HEK293T (cell line): ENCODE measurements at regions not wholly inside any gene's neighbourhood (a gene's known extent, or its start where the extent isn't known, plus 50 kb on each side); places are given as distances from the start of the nearest gene placed in this dataset.

Source experiments
- CTCF ChIA-PET: fragments of 350-600 bp; formaldehyde crosslinking; extraction: SDS; loops from one replicate; lab custom pipeline; 2021; ENCODE audit warnings: antibody characterized with exemption, inconsistent platforms; lab: Yijun Ruan, JAX
- POLR2A ChIA-PET: fragments of 350-600 bp; formaldehyde crosslinking; extraction: SDS; loops from one replicate; lab custom pipeline; 2020; ENCODE audit warnings: antibody characterized with exemption, inconsistent platforms; lab: Yijun Ruan, JAX
- DNase-seq: peaks from one replicate; pipeline ENCODE4 v3.0.0; 2012; ENCODE audit warnings: mixed read lengths; ENCODE audit errors: extremely low spot score
- ARNT ChIP-seq: fragments of 450-650 bp; IDR thresholded peaks from 2 replicates; pipeline ENCODE4 v1.6.1; 2017; ENCODE audit warnings: mild to moderate bottlenecking
- BHLHE40 ChIP-seq: fragments of 450-650 bp; IDR thresholded peaks from 2 replicates; pipeline ENCODE4 v1.6.1; 2016; ENCODE audit warnings: mild to moderate bottlenecking, moderate library complexity, borderline replicate concordance
- CTBP1 ChIP-seq: fragments of 450-650 bp; IDR thresholded peaks from 2 replicates; pipeline ENCODE4 v1.6.1; 2016; ENCODE audit warnings: borderline replicate concordance
- ELF4 ChIP-seq: fragments of 450-650 bp; IDR thresholded peaks from 2 replicates; pipeline ENCODE4 v1.6.1; 2017; ENCODE audit warnings: antibody characterized with exemption
- FOXA1 ChIP-seq: fragments of 450-650 bp; IDR thresholded peaks from 2 replicates; pipeline ENCODE4 v1.6.1; 2016; ENCODE audit warnings: mild to moderate bottlenecking
- FOXK2 ChIP-seq: fragments of 450-650 bp; IDR thresholded peaks from 2 replicates; pipeline ENCODE4 v1.6.1; 2016; ENCODE audit warnings: mild to moderate bottlenecking
- FOXM1 ChIP-seq: fragments of 450-650 bp; IDR thresholded peaks from 2 replicates; pipeline ENCODE4 v1.6.1; 2017; ENCODE audit warnings: mild to moderate bottlenecking, borderline replicate concordance
- HDGF ChIP-seq: fragments of 450-650 bp; IDR thresholded peaks from 2 replicates; pipeline ENCODE4 v1.6.1; 2017; ENCODE audit warnings: antibody characterized with exemption, borderline replicate concordance
- L3MBTL2 ChIP-seq: fragments of 450-650 bp; conservative IDR thresholded peaks from 2 replicates; pipeline ENCODE4 v1.6.1; 2016; ENCODE audit warnings: mild to moderate bottlenecking
- LEF1 ChIP-seq: fragments of 450-650 bp; IDR thresholded peaks from 2 replicates; pipeline ENCODE4 v1.6.1; 2017; ENCODE audit warnings: mild to moderate bottlenecking, borderline replicate concordance
- NFRKB ChIP-seq: fragments of 450-650 bp; IDR thresholded peaks from 2 replicates; pipeline ENCODE4 v1.6.1; 2016; ENCODE audit warnings: mild to moderate bottlenecking, moderate library complexity
- SP1 ChIP-seq: fragments of 450-650 bp; IDR thresholded peaks from 2 replicates; pipeline ENCODE4 v1.6.1; 2017
- SUZ12 ChIP-seq: fragments of 450-650 bp; IDR thresholded peaks from 2 replicates; pipeline ENCODE4 v1.6.1; 2016; ENCODE audit warnings: mild to moderate bottlenecking
- TARDBP ChIP-seq: fragments of 450-650 bp; IDR thresholded peaks from 2 replicates; pipeline ENCODE4 v1.6.1; 2016
- ZNF384 ChIP-seq: fragments of 450-650 bp; IDR thresholded peaks from 2 replicates; pipeline ENCODE4 v1.6.1; 2016
- TF ChIP-seq, protein P1 (sequence below): fragments of 450-650 bp; IDR thresholded peaks from 2 replicates; pipeline ENCODE4 v1.6.1; 2016

DNA sequence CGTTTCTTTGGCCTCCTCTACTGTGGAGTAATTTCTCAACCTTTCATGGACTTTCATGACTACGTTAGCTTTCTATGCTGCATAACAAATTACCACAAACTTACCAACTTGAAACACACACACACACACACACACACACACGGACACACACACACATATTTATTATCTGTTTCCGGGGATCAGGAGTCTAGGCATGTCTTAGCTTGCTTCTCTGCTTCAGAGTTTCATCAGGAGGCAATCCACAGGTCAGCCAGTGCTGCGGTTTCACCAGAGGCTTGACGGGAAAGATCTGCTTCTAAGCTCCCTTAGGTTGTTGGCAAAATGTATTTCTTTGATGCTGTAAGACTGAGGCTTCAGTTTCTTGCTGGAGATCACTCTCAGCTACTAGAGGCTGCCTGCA is 59.0 kb upstream of the C9orf72 start:
- no peak for DNase-seq
- CTCF ChIA-PET: no interaction called here
- TF ChIP-seq FOXK2 (no peak), SP1 (no peak), L3MBTL2 (no peak), FOXM1 (no peak), ZNF384 (no peak), BHLHE40 (no peak)
- POLR2A ChIA-PET: no interaction called here

DNA sequence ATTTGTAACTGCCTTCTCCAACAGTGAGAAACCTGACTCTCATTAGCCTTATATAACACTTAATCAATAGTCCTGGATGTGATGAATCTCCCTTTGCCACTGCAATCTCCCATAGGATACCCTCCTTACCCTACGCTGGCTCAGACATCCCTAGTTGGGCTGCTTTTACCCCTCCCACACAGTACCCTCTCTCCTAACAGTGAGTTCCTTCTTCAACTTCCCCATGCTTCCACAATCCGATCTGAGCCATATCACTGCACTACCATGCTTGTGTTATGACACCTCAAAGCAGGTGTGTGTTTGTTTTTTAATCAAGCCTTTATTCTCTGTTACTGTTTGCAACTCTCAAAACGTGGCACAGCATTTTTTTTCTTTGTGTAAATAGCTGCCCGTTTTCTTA is 60.5 kb upstream of the C9orf72 start:
- CTCF ChIA-PET: no interaction called here
- TF ChIP-seq HDGF (no peak), FOXA1 (no peak)

DNA sequence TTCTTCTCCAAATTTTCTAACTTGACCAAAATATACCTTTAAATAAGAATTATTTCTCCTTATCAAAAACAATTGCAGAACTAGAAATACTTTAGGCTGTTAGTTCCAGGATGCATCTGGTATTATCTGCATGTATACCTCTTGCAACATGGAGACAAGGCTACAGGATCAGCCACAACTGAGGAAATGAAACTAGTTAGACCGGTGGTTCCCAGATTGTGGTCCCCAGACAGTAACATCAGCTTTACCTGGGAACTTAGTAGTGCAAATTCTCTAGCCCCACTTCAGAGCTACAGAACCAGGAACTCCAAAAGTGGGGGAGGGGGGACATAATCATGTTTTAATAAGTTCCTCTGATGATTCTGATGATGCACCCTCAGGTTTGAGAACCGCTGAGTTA is 61.6 kb upstream of the C9orf72 start:
- ChIA-PET POLR2A (no interaction called here), CTCF (no interaction called here)
- no peak for DNase-seq
- TF ChIP-seq BHLHE40: no peak
- no peak for TF ChIP-seq FOXA1
- no peak for TF ChIP-seq L3MBTL2
- no peak for TF ChIP-seq ARNT
- TF ChIP-seq SUZ12: no peak
- no peak for TF ChIP-seq FOXK2

More for the DNA sequence above, 60.5 kb upstream of the C9orf72 start:
- DNase-seq: no peak
- POLR2A ChIA-PET: no interaction called here

DNA sequence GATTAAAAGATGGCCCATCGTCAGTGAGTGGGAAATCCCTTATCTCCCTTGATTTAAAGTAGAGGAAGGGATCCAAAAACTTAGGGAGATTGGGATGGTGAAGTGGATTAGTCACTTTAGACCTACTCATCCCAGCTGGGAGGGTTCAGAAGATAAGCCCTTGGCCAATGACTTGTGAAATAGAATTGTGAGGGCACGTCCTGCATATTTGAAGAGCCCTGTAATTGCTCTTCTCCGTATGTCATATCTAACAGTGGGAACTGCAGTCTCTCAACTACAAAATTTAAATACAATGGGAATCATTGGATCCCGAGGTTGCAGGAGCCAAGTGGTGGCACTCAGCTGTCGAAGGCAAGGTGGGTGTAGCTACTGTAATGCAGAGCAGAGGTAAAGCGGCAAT is 65.4 kb upstream of the C9orf72 start:
- ChIA-PET POLR2A (no interaction called here), CTCF (no interaction called here)
- TF ChIP-seq LEF1 (no peak), NFRKB (no peak), SUZ12 (no peak), FOXA1 (no peak), ZNF384 (no peak), FOXK2 (no peak), ELF4 (no peak), SP1 (no peak), ARNT (no peak), BHLHE40 (no peak), CTBP1 (no peak), L3MBTL2 (no peak), TARDBP (no peak), FOXM1 (no peak), HDGF (no peak)
- TF ChIP-seq, protein P1, sequence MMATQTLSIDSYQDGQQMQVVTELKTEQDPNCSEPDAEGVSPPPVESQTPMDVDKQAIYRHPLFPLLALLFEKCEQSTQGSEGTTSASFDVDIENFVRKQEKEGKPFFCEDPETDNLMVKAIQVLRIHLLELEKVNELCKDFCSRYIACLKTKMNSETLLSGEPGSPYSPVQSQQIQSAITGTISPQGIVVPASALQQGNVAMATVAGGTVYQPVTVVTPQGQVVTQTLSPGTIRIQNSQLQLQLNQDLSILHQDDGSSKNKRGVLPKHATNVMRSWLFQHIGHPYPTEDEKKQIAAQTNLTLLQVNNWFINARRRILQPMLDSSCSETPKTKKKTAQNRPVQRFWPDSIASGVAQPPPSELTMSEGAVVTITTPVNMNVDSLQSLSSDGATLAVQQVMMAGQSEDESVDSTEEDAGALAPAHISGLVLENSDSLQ: no peak
- no peak for DNase-seq

DNA sequence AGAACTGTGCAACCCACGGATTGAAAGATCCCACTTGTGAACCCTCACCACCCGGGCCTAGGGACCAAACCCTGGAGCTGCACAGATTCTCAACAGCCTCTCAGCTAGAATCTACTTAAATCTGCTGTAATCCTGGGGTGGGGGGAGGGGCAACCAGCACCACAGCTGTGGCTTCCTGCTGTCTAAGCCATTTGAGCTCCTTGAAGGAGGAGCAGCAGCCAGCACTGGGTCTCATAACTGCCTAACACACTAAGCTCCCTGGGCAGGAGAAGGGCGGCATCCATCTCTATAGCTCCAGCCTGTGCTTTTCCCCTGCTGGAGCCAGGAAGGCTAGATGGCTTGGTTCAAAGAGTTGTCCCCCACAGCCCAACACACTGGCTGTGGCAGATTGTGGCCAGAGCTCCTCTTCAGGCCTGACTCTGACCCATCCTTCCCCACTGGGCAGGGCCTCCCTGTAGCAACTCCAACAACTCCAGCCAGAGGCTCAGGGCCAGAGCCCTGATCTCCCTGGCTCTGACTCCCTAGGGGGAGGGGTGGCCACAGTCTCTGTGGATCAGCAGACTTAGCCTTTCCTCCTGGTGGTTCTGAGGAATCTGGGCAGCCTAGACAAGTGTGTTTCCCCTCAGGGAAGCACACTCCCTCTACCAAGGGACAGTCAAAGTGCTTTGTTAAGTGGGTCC is 72.0 kb upstream of the C9orf72 start:
- ChIA-PET POLR2A (no interaction called here), CTCF (no interaction called here)
- no peak for TF ChIP-seq CTBP1
- no peak for TF ChIP-seq ARNT
- TF ChIP-seq SP1: no peak
- TF ChIP-seq SUZ12: no peak
- TF ChIP-seq FOXA1: no peak
- no peak for TF ChIP-seq BHLHE40
- no peak for TF ChIP-seq ZNF384
- no peak for TF ChIP-seq TARDBP
- no peak for TF ChIP-seq L3MBTL2
- no peak for TF ChIP-seq LEF1
- DNase-seq: no peak

DNA sequence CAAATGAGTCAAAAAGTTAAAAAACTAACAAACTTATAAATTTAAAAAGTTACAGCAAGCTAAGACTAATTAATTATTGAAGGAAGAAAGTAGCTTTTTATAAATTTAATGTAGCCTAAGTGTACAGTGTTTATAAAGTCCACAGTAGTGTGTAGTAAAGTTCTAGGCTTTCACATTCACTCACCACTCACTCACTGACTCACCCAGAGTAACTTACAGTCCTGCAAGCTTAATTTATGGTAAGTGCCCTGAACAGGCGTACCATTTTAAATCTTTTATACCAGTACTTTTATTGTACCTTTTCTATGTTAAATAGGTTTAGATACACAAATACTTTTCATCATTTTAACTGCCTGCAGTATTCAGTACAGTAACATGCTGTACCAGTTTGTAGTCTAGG is 80.0 kb upstream of the C9orf72 start:
- CTCF ChIA-PET: no interaction called here
- TF ChIP-seq SUZ12 (no peak), FOXA1 (no peak), SP1 (no peak), TARDBP (no peak), CTBP1 (no peak), ARNT (no peak), FOXM1 (no peak), ZNF384 (no peak), HDGF (no peak)
- TF ChIP-seq, protein P1: no peak
- DNase-seq: no peak
- POLR2A ChIA-PET: no interaction called here

DNA sequence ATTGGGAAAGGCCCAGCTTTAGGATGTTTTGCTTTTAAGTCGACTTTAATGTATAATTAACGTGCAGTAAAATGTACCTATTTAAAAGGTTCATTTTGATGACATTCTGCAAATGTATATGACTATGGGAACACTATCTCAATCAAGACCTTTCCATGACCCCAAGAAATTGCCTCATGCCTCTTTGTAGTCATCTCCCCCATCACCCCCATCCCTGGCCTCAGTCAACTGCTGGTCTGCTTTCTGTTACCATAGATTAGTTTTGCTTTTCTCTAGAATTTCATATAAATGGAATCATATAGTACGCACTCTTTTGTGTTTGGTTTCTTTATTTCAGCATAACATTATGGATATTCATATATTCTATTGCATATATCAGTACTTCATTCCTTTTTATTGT is 80.7 kb upstream of the C9orf72 start:
- no peak for TF ChIP-seq BHLHE40
- TF ChIP-seq SUZ12: no peak
- TF ChIP-seq SP1: no peak
- POLR2A ChIA-PET: no interaction called here
- CTCF ChIA-PET: no interaction called here
- DNase-seq: no peak

DNA sequence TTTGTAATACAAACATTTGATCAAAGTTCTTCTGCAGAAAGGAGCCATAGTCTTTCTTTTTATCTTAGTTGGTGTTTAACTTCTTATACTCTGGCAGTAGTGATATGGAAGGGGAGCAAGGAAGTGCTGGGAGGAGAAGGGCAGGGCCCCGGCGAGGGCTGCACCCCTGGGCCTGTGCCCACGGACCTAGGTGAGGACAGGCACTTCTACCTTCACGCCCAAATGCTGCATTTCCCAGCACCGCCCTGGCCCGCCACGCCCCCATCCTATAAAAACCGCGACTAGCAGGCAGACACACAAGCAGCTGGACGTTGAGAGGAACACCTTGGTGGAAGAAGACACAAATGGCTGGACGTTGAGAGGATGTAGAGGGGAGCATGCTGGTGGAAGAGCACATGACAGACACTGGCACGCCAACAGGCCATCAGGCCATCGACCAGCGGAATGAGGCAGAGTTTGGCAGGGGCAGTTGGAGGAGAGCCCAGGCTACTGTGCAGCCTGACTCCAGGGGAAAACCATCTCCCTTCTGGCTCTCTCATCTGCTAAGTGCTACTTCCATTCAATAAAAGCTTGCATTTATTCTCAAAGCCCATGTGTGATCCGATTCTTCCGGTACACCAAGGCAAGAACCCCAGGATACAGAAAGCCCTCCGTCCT is 81.5 kb upstream of the C9orf72 start:
- CTCF ChIA-PET: no interaction called here
- TF ChIP-seq TARDBP (no peak), NFRKB (no peak), ARNT (no peak), BHLHE40 (no peak), ELF4 (no peak), CTBP1 (no peak), FOXM1 (no peak), SP1 (no peak), FOXA1 (no peak), SUZ12 (no peak), HDGF (no peak), L3MBTL2 (no peak), LEF1 (no peak), FOXK2 (no peak), ZNF384 (no peak)
- TF ChIP-seq, protein P1: no peak
- no peak for DNase-seq
- POLR2A ChIA-PET: no interaction called here
